IPS-18a (cell line): ENCODE measurements at regions not wholly inside any gene's neighbourhood (a gene's known extent, or its start where the extent isn't known, plus 50 kb on each side); places are given as distances from the start of the nearest gene placed in this dataset.

ENCODE experiments used
- H3K27ac ChIP-seq: one replicate; pipeline ENCODE4 v1.5.1; 2013; ENCODE audit warnings: low read length
- H3K27me3 ChIP-seq: one replicate; pipeline ENCODE4 v1.6.1; 2013; ENCODE audit warnings: mild to moderate bottlenecking, low read length; ENCODE audit not compliant: control insufficient read depth, insufficient read depth
- H3K36me3 ChIP-seq: one replicate; pipeline ENCODE4 v1.6.1; 2013; ENCODE audit warnings: low read depth, low read length; ENCODE audit not compliant: control insufficient read depth
- H3K4me1 ChIP-seq: one replicate; pipeline ENCODE4 v1.6.1; 2013; ENCODE audit warnings: low read depth, low read length; ENCODE audit not compliant: control insufficient read depth
- H3K4me3 ChIP-seq: one replicate; pipeline ENCODE4 v1.5.1; 2013; ENCODE audit warnings: low read length
- H3K9ac ChIP-seq: one replicate; pipeline ENCODE4 v1.6.1; 2013; ENCODE audit warnings: mild to moderate bottlenecking, low read length, moderate library complexity
- H3K9me3 ChIP-seq: one replicate; pipeline ENCODE4 v1.6.1; 2013; ENCODE audit warnings: low read depth, low read length; ENCODE audit not compliant: control insufficient read depth

- Histone ChIP-seq H3K4me1 (no peaks in the 10 kb centered on the region), H3K27me3 (no peaks in the 10 kb centered on the region), H3K4me3 (no peak overlapping the region), H3K9ac (no peak overlapping the region), H3K27ac (no peak overlapping the region), H3K9me3 (no peaks in the 10 kb centered on the region), H3K36me3 (no peaks in the 10 kb centered on the region)
These were observed 123.7 kb downstream of the NAV1 start for GRCh38 chr1:201662646-201663045.

- Histone ChIP-seq H3K36me3 (no peaks in the 10 kb centered on the region), H3K4me1 (no peaks in the 10 kb centered on the region), H3K9ac (no peak overlapping the region), H3K27me3 (no peaks in the 10 kb centered on the region), H3K27ac (no peak overlapping the region), H3K9me3 (no peaks in the 10 kb centered on the region), H3K4me3 (no peak overlapping the region)
These were observed 124.7 kb downstream of the NAV1 start for GRCh38 chr1:201663491-201664113.

GRCh38 chr1:201665036-201665435, 126.1 kb downstream of the NAV1 start:
- no peak overlapping the region for H3K4me3 ChIP-seq
- no peaks in the 10 kb centered on the region for H3K4me1 ChIP-seq
- no peak overlapping the region for H3K9ac ChIP-seq
- no peaks in the 10 kb centered on the region for H3K9me3 ChIP-seq
- no peaks in the 10 kb centered on the region for H3K27me3 ChIP-seq
- no peak overlapping the region for H3K27ac ChIP-seq
- no peaks in the 10 kb centered on the region for H3K36me3 ChIP-seq

GRCh38 chr1:201666102-201666501, 127.2 kb downstream of the NAV1 start:
- H3K9ac ChIP-seq = no peak overlapping the region
- no peaks in the 10 kb centered on the region for H3K27me3 ChIP-seq
- no peaks in the 10 kb centered on the region for H3K36me3 ChIP-seq
- no peaks in the 10 kb centered on the region for H3K9me3 ChIP-seq
- H3K4me1 ChIP-seq = no peaks in the 10 kb centered on the region
- H3K4me3 ChIP-seq = no peak overlapping the region
- H3K27ac ChIP-seq = no peak overlapping the region

GRCh38 chr1:201666645-201667044, 127.7 kb downstream of the NAV1 start:
- Histone ChIP-seq H3K4me3 (no peak overlapping the region), H3K9me3 (no peaks in the 10 kb centered on the region), H3K36me3 (no peaks in the 10 kb centered on the region), H3K27me3 (no peaks in the 10 kb centered on the region), H3K27ac (no peak overlapping the region), H3K4me1 (no peaks in the 10 kb centered on the region), H3K9ac (no peak overlapping the region)

GRCh38 chr1:201667479-201667878, 128.6 kb downstream of the NAV1 start:
- Histone ChIP-seq H3K4me3 (no peak overlapping the region), H3K27ac (no peak overlapping the region), H3K9ac (no peak overlapping the region), H3K9me3 (no peaks in the 10 kb centered on the region), H3K36me3 (no peaks in the 10 kb centered on the region), H3K4me1 (no peaks in the 10 kb centered on the region), H3K27me3 (no peaks in the 10 kb centered on the region)

GRCh38 chr1:201670517-201670916, 131.6 kb downstream of the NAV1 start:
- H3K9ac ChIP-seq = no peak overlapping the region
- H3K4me3 ChIP-seq = no peak overlapping the region
- no peaks in the 10 kb centered on the region for H3K9me3 ChIP-seq
- H3K36me3 ChIP-seq = no peaks in the 10 kb centered on the region
- no peak overlapping the region for H3K27ac ChIP-seq
- peaks cover 4% of the 10 kb centered on the region for H3K4me1 ChIP-seq
- H3K27me3 ChIP-seq = no peaks in the 10 kb centered on the region

GRCh38 chr1:201672685-201673084, 133.8 kb downstream of the NAV1 start:
- Histone ChIP-seq H3K27me3 (no peaks in the 10 kb centered on the region), H3K4me3 (no peak overlapping the region), H3K9me3 (no peaks in the 10 kb centered on the region), H3K27ac (no peak overlapping the region), H3K36me3 (no peaks in the 10 kb centered on the region), H3K9ac (no peak overlapping the region), H3K4me1 (peaks cover 17% of the 10 kb centered on the region)

- no peaks in the 10 kb centered on the region for H3K9me3 ChIP-seq
- H3K4me1 ChIP-seq = peaks cover 21% of the 10 kb centered on the region
These were observed 134.2 kb downstream of the NAV1 start for GRCh38 chr1:201673093-201673492.

GRCh38 chr1:201673915-201674314, 135.0 kb downstream of the NAV1 start:
- H3K27me3 ChIP-seq = no peaks in the 10 kb centered on the region
- H3K4me3 ChIP-seq = no peak overlapping the region
- no peaks in the 10 kb centered on the region for H3K36me3 ChIP-seq
- no peaks in the 10 kb centered on the region for H3K9me3 ChIP-seq
- H3K27ac ChIP-seq = no peak overlapping the region
- H3K9ac ChIP-seq = no peak overlapping the region
- H3K4me1 ChIP-seq = peaks cover 29% of the 10 kb centered on the region

More at GRCh38 chr1:201673093-201673492, 134.2 kb downstream of the NAV1 start:
- H3K36me3 ChIP-seq = no peaks in the 10 kb centered on the region
- H3K9ac ChIP-seq = no peak overlapping the region
- no peaks in the 10 kb centered on the region for H3K27me3 ChIP-seq
- no peak overlapping the region for H3K27ac ChIP-seq
- H3K4me3 ChIP-seq = no peak overlapping the region

- Histone ChIP-seq H3K4me1 (peaks cover 36% of the 10 kb centered on the region), H3K27ac (no peak overlapping the region), H3K4me3 (no peak overlapping the region), H3K36me3 (no peaks in the 10 kb centered on the region), H3K9ac (no peak overlapping the region), H3K9me3 (no peaks in the 10 kb centered on the region), H3K27me3 (no peaks in the 10 kb centered on the region)
These were observed 136.2 kb downstream of the NAV1 start for GRCh38 chr1:201675143-201675542.

GRCh38 chr1:201676197-201676596, 137.3 kb downstream of the NAV1 start:
- peaks cover 43% of the 10 kb centered on the region for H3K4me1 ChIP-seq
- no peaks in the 10 kb centered on the region for H3K27me3 ChIP-seq
- H3K9ac ChIP-seq = no peak overlapping the region
- H3K36me3 ChIP-seq = no peaks in the 10 kb centered on the region
- H3K9me3 ChIP-seq = no peaks in the 10 kb centered on the region
- H3K27ac ChIP-seq = no peak overlapping the region
- H3K4me3 ChIP-seq = no peak overlapping the region
